Central memory CD4-positive, alpha-beta T cell (primary cell): ENCODE measurements at regions not wholly inside any gene's neighbourhood (a gene's known extent, or its start where the extent isn't known, plus 50 kb on each side); places are given as distances from the start of the nearest gene placed in this dataset.
"Not testable (repeated sequence)": the region's sequence is repeated elsewhere in the genome, so short reads cannot be mapped to it uniquely, and the experiment has no call there.

Experiments used
- DNase-seq: peaks from one replicate; pipeline ENCODE4 v3.0.0; 2022

- DNase-seq = not testable (repeated sequence)
Measured at GRCh38 chr7:135872861-135873260, 104.3 kb downstream of the MTPN start.

- DNase-seq = no peak
Measured at GRCh38 chr7:135862586-135863340, 114.2 kb upstream of the FAM180A start.

GRCh38 chr7:135859538-135859937 lies 110.9 kb upstream of the FAM180A start:
- no peak for DNase-seq

GRCh38 chr7:135858851-135859250 lies 110.2 kb upstream of the FAM180A start:
- no peak for DNase-seq

- no peak for DNase-seq
Measured at GRCh38 chr7:135858379-135858778, 109.8 kb upstream of the FAM180A start.

- no peak for DNase-seq
Measured at GRCh38 chr7:135857519-135858274, 109.1 kb upstream of the FAM180A start.

- no peak for DNase-seq
Measured at GRCh38 chr7:135856356-135857144, 107.9 kb upstream of the FAM180A start.

GRCh38 chr7:135855846-135856245 lies 107.2 kb upstream of the FAM180A start:
- DNase-seq = no peak

GRCh38 chr7:135853499-135853898 lies 104.9 kb upstream of the FAM180A start:
- no peak for DNase-seq

- no peak for DNase-seq
Measured at GRCh38 chr7:135853008-135853407, 104.4 kb upstream of the FAM180A start.

- DNase-seq = no peak
Measured at GRCh38 chr7:135847242-135847641, 98.6 kb upstream of the FAM180A start.

GRCh38 chr7:135846339-135846738 lies 97.7 kb upstream of the FAM180A start:
- no peak for DNase-seq

GRCh38 chr7:135845415-135846075 lies 96.9 kb upstream of the FAM180A start:
- DNase-seq = no peak

GRCh38 chr7:135844903-135845302 lies 96.3 kb upstream of the FAM180A start:
- no peak for DNase-seq

GRCh38 chr7:135843214-135843613 lies 94.6 kb upstream of the FAM180A start:
- no peak for DNase-seq

GRCh38 chr7:135842446-135843179 lies 94.0 kb upstream of the FAM180A start:
- DNase-seq = no peak

GRCh38 chr7:135840591-135840990 lies 92.0 kb upstream of the FAM180A start:
- DNase-seq = no peak

- no peak for DNase-seq
Measured at GRCh38 chr7:135837675-135838074, 89.1 kb upstream of the FAM180A start.

GRCh38 chr7:135834266-135834665 lies 85.7 kb upstream of the FAM180A start:
- no peak for DNase-seq

GRCh38 chr7:135833642-135834041 lies 85.0 kb upstream of the FAM180A start:
- DNase-seq = no peak

- DNase-seq = peak; percentile 48
Measured at GRCh38 chr7:135831455-135832195, 83.0 kb upstream of the FAM180A start.
